T follicular helper cell (primary cell): ENCODE measurements at regions not wholly inside any gene's neighbourhood (a gene's known extent, or its start where the extent isn't known, plus 50 kb on each side); places are given as distances from the start of the nearest gene placed in this dataset.
"Not testable (repeated sequence)": the region's sequence is repeated elsewhere in the genome, so short reads cannot be mapped to it uniquely, and the experiment has no call there.

Experiments
- DNase-seq: peaks from one replicate; pipeline ENCODE4 v3.0.0-alpha.2; 2020; ENCODE audit warnings: low read depth

- DNase-seq, result no peak
Measured at GRCh38 chr3:74978684-74979083, 364.2 kb upstream of the CNTN3 start.

DNA sequence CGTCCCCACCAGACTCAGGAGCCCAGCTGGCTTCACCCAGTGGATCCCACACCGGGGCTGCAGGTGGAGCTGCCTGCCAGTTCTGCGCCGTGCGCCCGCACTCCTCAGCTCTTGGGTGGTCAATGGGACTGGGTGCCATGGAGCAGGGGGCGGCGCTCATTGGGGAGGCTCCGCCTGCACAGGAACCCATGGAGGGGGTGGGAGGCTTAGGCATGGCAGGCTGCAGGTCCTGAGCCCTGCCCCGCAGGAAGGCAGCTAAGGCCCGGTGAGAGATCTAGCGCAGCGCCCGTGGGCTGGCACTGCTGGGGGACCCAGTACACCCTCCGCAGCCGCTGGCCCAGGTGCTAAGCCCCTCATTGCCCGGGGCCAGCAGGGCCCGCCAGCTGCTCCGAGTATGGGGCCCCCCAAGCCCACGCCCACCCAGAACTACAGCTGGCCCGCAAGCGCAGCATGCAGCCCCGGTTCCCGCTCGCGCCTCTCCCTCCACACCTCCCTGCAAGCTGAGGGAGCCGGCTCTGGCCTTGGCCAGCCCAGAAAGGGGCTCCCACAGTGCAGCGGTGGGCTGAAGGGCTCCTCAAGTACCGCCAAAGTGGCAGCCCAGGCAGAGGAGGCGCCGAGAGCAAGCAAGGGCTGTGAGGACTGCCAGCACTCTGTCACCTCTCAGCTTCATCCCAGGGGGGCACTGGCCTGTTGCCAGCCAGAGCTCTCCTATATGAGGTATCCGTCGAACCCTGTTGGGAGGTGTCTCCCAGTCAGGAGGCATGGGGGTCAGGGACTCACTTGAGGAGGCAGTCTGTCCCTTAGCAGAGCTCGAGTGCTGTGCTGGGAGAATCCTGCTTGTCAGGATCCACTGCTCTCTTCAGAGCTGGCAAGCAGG is 370.8 kb upstream of the CNTN3 start:
- DNase-seq, result not testable (repeated sequence)

DNA sequence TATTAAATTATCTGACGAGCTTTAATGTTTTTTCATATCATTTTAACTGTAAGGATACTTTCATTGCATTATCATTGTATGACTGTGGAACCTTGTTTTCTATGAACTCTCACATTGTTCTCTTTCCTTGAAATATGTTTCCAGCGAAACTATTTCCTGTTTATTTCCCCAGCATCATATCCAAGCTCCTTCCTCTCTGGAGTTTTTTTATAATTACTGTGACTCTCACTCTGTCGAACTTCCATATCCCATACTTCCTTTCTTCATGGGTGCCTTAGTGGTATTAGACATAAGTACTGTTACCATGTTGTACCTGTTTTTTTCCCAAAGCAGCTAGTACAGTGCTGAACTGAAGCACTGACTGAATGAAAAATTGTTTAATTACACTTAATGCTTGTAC is 373.6 kb upstream of the CNTN3 start:
- DNase-seq, result no peak

DNA sequence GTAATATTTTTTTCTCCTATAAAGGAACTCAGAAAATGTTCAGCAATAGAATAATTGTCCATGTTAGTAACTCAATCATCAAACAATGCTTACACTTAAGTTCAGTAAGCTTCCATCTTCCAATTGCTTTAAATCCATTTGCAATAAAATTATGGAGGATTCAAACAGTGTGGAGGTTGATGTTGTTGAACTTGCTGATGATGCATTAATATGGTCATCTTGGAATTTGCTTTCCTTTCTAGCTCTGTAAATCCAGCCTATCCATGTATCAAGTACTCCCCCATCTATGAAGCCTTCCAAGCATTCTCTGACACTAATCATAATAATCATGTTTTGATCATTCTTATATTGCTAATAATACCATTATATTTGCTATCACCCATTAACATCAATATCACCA is 378.4 kb upstream of the CNTN3 start:
- no peak for DNase-seq

- no peak for DNase-seq
Measured at GRCh38 chr3:75001330-75001729, 386.9 kb upstream of the CNTN3 start.

DNA sequence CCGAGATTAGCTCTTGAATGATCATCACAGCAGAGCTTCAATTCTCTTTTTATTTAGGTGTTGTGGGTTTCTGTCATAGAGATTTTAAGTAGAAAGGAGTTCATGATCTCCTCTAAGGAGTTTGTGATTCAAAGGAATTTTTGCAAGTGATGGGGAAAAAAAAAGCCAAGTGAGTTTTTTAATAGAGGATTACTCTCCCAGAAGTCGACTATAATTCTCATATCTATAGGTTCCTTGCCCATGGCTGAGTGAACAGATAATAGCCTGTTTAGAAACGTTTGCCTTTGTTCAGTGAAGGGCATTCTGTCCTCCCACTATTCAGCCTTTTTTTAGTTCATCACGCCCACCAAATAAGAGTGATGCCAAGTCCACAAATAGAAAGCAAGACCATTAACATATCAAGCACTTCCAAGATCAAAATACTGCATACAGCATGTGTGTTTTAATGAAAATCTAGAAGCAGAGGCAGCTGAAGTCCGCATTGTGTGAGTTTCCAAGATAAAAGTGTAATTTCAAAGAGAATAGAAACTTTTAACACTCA is 398.4 kb upstream of the CNTN3 start:
- DNase-seq, result no peak

DNA sequence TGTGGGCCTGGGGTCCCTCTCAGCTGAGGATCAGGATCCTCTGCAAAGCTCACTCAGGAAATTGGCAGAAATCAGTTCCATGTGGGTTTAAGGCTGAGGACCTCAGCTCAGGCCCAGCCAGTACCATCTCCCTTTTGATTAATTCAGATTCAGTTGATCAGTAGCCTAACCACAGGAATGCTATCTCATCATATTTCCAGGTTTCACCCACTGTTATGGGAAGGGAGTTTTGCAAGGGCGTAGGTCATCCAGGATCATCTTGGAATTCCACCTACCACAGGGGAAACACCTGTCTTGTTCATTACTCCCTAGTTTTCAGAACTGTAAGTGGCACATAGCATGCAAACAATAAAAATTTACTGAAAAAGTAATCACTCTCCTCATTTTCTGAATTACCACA is 399.5 kb upstream of the CNTN3 start:
- DNase-seq, result no peak

GRCh38 chr3:75015280-75015679 is 400.8 kb upstream of the CNTN3 start:
- DNase-seq, result no peak

- DNase-seq, result no peak
Measured at GRCh38 chr3:75035146-75035545, 420.7 kb upstream of the CNTN3 start.

- DNase-seq, result no peak
Measured at GRCh38 chr3:75042941-75043340, 428.5 kb upstream of the CNTN3 start.

DNA sequence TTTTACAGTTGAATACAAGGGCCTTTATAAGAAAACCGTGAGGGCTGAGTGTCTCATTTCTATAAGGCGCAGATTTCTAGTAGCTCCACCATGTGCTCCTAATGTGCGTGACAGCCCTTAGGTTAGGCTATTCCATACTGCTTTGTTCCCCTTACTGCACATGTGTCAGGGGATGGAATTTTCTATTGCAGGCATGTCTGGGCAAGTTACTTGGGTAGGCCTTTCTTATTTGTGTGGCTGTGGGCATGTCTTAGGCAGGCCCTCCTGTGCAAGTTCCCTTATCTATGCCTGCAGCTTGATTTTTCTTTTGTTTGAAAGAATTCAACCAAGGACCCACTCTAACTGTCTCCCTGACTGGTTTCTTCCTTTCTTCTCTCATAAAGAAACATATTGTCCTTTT is 434.2 kb upstream of the CNTN3 start:
- DNase-seq, result no peak

GRCh38 chr3:75049533-75049932 is 435.1 kb upstream of the CNTN3 start:
- DNase-seq, result no peak

DNA sequence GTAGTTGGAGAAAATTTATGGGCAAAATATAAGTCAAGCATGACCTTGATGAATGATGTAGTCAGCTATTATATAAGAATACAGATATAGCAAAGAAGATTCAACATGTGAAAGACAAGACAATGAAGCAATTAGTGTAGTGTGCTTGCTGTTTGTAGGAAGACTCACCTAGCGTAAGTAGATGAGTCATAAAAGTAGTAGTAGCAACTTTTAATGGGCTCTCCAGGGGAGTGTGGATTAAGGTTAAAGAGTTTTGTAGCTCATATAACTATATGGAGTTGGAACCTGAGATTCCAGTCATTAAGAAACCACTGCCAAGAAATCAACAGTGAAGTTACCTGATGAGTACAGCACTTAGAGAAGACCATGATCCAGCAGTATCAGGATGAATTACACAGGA is 444.7 kb upstream of the CNTN3 start:
- DNase-seq, result no peak

- no peak for DNase-seq
Measured at GRCh38 chr3:75061806-75062205, 447.3 kb upstream of the CNTN3 start.

- no peak for DNase-seq
Measured at GRCh38 chr3:75075158-75075557, 460.7 kb upstream of the CNTN3 start.

- no peak for DNase-seq
Measured at GRCh38 chr3:75076481-75076880, 462.0 kb upstream of the CNTN3 start.

GRCh38 chr3:75078290-75078689 is 463.8 kb upstream of the CNTN3 start:
- no peak for DNase-seq

- DNase-seq, result no peak
Measured at GRCh38 chr3:75082845-75083244, 468.4 kb upstream of the CNTN3 start.

DNA sequence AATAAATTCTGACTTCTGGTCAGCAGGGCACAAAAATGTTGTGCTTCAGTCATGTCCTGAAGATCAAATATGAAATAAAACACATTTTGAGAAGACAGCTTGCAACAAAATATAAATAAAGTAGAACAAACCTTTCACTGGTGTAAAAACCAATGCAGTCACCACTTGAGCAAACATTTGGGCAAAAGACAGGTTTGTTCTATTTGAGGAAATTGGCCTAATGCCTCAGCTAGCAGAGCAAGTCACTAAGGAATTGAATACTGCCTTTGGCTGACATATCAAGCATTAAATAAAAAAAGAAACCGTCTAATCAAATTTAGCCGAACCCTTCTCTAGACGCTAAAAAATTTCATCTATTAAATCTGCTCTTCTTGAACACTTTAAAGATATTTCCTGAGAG is 475.4 kb upstream of the CNTN3 start:
- DNase-seq, result no peak

DNA sequence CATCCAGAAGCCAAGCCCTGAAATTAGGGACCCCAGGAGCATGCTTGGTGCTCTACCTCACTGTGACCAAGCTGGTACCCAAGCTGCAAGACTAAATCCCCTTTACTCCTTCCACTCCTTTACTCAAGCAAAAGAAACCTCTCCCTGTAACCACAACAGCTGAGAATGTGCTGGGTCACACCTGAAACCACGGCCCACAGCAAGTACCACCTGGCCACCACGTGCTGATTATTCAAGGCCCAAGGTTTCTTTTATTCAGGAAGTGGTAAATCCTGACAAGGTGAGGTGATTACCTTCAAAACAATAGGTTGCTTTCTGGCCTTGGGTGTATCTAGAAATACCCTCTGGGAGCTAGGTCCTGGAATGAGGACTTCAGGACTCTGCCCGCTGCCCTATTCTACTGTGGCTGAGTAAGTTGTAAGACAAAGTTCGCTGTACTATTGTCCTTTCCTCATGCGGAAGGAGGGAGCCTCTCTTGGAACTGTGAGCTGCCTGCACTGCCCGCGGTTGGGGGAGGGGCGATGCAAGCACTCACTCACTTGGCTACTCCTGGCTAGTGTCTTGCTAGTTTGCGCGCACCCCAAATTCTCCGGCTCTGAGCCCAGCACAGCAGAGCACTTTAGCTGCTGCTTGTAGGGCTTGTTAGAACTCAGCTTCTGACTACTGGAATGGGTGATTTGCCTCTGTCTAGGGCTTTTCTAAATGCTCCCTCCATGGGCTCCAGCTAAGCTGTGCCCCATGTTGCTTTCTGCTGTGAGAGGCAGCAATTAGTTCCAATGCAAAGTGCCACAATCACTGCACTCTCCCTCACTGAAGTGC is 487.1 kb upstream of the CNTN3 start:
- DNase-seq, result no peak

DNA sequence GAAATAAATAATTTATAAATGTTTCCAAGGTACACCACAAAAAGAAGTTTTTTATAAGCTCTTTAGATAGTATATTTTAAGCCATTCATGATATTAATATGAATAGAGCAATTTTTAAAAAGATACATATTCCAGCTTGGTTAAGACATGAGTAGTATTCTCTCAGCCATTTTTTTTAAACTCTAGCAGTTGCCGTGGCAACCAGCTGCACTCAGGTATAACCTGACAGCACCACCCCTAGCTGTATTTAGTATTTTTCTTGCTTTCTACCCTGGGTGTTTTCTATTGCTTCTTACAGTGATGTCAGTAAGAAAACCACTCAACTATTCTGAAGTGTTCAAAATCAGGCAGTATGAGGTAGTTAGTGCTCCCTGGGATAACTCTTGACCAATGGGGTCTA is 496.3 kb upstream of the CNTN3 start:
- no peak for DNase-seq

- DNase-seq, result no peak
Measured at GRCh38 chr3:75115695-75116094, 501.2 kb upstream of the CNTN3 start.

DNA sequence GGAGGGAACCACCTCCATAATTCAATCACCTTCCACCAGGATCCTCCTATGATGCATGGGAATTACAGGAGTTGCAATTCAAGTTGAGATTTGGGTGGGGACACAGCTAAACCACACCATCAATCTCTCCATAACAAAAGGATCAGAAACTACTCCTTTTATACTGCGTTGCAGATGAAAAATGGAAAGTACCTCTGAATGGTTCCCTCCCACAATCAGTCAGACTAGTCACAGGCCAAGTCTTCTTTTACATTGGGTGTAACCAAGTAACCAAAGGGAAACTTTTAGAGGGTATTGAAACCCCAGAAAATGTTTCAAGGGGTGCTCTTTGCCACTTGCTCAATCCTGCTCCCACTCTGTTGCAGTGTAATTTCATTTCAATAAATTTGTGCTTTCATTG is 504.3 kb upstream of the CNTN3 start:
- DNase-seq, result no peak
